ENCODE measurements at regions not wholly inside any gene's neighbourhood (a gene's known extent, or its start where the extent isn't known, plus 50 kb on each side); places are given as distances from the start of the nearest gene placed in this dataset.

GRCh38 chr19:30841934-30842333, 469.8 kb downstream of the ZNF536 start:
- TF ChIP-seq CTCF (IDR thresholded peaks at IDR 0.05): no peak
- TF ChIP-seq POLR2A (IDR thresholded peaks at IDR 0.05): no peak
- TF ChIP-seq POLR2AphosphoS5 (IDR thresholded peaks at IDR 0.05): no peak
